CD4-positive, alpha-beta T cell treated with Interleukin-12 subunit alpha and Interleukin-12 subunit beta, for 1 hour (primary cell): ENCODE measurements at regions not wholly inside any gene's neighbourhood (a gene's known extent, or its start where the extent isn't known, plus 50 kb on each side); places are given as distances from the start of the nearest gene placed in this dataset.

Experiments used
- DNase-seq: peaks from one replicate; pipeline ENCODE4 v3.0.0-alpha.2; 2020

DNA sequence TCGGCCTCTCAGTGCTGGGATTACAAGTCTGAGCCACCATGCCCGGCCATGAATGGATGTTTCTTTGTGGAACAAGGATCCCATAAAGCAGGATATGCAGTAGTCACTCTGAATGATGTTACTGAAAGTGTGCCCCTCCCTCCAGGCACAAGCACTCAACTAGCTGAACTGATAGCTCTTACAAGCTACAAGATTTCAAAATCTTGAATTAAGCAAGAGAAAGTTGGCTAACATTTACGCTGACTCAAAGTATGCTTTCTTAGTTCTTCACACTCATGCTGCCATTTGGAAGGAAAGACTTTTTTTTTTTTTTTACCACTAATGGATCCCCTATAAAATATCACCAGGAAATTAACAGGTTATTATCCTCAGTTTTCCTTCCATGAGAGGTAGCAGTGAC is 549.0 kb upstream of the PKDCC start:
- DNase-seq = no peak

DNA sequence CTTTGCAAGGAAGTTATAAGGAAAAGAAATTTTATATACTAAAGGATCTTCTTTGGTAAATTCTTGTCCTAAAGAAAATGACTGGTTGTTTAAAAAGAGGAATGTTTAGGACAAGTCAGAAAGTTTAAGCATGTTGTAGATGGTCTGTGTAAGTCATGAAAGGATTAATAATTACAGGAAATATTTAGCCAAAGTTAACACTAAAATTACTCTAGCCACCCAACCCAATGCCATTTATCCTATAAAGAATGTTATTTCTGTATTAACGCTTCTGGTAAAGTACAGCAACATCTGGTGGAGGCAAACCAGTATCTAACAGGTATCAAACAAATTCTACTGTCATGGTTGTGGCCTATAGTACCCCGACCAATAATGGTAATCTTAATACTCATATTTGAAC is 546.9 kb upstream of the PKDCC start:
- DNase-seq = no peak

DNA sequence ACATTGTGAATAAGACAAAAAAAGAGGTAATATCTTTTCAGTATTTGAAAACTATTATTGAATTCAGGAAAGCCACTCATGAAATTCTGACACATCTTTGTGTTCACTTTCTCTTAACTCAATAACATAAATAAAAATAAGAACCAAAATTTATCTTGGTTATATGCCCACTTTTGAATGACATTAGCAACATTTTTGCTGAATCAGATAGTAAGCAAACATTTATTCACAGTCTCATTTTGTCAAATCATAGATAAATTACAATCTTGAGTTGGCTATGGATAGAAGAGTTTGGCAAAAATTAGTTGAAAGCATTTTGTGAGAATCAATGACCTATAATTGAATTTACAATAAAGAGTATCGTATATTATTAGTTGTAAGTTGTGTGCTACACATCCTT is 545.1 kb upstream of the PKDCC start:
- DNase-seq = no peak

DNA sequence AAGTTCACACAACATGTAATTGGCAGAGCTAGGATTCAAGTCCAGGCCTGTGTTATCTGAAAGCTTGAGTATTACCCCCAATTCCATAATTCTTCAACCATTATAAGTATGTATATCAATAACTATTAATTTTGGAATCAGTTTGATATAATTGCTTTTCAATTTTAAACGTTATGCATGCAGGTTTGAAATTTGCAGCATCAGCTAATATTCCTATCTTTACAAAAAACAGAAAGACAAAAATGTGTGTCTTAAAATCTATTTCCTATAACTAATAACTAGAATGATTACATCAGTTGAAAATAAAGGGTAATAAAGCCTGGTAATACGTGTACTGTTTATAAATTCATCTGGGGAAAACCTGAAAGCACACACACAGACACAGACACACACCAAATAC is 543.3 kb upstream of the PKDCC start:
- no peak for DNase-seq

DNA sequence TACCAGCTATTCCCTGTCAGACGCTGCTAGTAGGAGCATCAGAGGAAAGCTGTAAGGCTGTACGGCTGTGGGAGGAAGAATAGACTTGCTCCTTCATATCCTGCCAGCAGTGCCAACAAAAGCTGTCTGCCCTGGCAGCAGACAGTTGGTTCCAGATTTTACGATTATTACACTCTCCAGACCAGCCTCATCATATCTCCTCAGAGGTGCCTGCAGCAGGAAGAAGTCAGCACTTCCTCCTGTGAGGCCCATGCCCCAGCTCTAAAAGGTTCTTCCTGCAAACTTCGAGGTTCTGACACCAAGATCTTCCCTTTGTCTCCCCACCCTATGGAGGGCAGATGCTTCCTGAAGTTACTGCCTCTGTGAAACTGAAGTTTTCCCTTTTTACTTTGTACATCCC is 537.7 kb upstream of the PKDCC start:
- no peak for DNase-seq

DNA sequence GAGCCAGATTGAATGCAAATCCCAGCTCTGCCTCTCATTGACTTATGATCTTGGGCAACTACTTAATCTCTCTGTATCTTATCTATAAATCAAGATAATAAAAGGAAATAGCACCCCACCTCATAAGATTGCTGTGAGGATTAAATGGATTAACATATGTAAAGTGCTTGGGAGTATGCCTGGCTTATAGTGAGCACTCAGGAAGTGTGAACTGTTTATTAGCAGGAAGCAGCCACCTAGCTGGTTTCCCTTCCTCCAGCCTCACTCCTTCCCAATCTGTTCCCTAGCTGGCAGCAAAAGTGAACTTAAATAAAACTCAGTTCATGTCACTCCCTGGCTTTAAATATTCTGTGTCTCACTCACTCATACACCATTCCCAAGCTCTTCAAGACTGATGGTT is 526.6 kb upstream of the PKDCC start:
- DNase-seq = no peak

DNA sequence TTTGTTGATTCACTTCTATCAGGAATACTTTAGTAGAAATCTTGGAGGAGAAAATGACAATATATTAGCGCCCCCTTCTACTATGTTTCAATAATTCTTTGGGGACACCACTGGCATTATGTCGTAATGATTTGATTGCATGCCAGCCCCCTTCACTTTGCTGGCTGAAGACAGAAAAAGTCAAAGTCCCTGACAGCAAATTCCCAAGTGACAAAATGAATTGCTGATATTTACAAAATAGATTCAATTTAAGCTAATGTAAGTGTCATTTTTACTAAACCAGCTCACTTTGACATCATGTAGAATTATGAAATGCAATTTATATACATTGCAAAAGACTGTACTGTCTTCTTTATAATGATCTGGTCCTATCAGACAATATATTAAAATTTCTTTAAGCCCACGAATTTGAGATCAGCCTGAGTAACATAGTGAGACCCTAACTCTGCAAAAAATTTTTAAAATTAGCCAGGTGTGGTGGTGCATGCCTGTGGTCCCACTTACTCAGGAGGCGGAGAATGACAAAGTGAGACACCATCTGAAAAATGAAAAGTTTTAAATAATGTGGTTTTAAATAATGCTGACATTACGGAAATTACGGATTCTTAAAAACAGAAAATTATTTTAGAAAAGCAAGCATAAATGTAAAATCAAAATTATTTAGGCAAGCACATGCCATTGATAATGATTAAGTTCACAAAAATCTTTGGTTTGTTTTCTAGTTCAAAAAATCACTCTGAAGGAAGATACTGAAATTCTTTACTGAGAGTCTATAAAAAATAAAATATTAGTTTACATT is 520.1 kb upstream of the PKDCC start:
- no peak for DNase-seq

DNA sequence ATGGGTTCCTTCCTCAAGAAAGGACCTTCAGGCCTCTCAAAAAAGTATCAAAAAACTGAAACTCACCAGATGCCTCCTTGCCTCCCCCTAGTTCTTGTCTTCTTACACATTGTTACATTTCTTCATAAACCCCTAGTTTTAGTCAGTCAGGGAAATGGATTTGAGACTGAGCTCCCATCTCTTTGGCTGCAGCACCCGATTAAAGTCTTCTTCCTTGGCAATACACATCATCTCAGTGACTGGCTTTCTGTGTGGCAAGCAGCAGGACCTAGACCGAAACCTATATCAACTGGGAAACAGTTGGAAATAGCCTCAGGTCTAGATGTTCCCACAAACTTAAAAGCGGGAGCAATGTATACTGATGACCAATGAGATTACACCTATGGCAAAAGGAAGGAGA is 512.2 kb upstream of the PKDCC start:
- no peak for DNase-seq

DNA sequence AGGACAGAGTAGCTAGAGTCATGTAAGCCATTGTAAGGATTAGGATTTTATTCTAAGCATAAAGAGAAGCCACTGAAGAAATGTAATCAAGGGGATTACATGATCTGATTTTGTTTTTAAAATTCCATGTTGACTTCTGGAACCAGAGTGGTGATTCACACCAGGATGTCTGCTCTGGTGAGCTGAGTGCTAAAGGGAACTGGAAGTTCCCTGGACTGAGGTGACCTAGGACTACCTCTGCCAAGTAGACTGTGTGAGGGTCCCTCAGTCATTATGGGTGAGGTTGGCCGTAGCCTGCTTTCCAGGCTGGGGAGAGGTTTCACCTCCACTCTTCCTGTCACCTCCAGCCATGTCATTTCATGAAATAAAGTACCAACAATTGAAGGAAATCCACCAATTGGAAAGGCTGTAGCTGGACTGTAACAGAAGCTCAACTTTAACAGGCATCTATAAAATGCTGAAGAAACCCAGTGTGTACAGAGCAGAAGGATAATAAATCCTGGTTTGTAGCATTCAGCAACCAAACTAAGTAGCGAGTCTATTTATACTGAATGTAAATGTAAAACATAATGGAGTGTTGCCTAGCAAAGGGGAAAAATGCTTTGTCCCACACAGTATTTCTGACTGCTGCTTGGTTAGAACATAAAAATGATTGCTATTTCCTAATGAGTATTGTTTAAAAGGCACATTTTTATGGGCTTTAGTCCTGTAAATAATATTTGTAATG is 507.4 kb upstream of the PKDCC start:
- DNase-seq = no peak

DNA sequence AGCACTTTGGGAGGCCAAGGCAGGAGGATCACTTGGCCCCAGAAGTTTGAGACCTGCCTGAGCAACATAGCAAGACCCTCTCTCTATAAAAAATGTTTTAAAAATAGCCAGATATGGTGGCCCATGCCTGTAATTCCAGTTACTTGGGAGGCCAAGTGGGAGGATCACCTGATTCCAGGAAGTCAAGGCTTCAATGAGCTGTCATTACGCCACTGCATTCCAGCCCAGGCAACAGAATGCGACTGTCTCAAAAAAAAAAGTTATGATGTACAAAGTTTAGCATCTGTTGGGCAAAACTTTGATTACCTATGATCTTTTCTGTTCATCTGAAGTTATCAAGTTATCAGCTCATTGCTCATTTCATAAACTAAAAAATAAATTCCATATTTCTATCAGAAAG is 504.1 kb upstream of the PKDCC start:
- no peak for DNase-seq

DNA sequence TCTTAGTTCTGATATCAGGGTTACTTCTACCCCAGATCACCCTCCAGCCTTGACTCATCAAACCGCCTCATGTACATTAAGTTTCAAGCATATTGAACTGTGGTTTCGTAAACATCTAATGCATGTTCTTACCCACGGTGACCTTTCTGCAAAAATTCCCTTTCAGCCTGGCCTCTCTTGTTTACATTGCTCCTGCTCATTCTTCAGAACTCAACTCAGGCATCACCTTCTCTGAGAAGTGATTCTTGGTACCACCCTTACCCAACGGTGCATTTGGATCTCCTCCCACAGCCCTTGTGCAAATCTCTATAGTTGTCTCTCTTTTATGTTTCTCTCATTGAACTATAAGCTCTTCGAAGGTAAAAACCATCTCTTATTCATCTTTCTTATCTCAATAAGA is 503.1 kb upstream of the PKDCC start:
- no peak for DNase-seq

DNA sequence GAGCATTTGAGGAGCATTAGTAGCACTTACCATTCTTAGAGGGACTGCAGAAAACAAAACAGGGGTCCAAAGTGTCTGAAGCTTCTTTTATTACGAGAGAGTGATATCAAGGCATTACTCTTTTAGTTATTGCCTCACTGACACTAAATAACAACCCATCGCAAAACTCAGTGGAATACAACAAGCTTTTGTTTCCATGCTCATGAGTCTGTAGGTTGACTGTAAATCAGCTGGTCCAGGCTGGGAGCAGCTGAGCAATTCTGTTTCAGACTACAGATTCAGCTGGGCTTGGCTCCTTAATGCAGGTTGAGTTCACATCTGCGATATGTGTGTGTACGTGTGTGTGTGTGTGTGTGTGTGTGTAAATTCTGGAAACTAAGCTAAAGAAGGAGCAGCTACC is 501.8 kb upstream of the PKDCC start:
- DNase-seq = no peak

DNA sequence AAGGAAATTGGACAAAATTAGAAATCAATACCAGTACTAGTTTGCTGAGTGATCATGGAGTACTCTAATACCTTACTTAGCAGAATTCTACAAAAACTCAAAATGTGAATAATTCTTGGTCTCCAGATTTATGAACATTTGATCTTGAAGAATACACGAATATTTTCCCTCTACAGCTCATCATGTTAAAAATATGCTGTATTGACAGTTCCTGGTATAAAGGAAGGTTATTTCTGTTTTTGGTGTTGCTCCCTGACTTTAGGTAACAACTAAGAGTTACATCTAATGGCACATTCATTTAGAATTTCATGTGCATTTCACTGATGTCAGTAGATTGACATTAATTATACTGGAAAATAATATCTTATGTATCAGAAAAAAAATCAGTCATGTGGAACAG is 479.2 kb upstream of the PKDCC start:
- DNase-seq = no peak

DNA sequence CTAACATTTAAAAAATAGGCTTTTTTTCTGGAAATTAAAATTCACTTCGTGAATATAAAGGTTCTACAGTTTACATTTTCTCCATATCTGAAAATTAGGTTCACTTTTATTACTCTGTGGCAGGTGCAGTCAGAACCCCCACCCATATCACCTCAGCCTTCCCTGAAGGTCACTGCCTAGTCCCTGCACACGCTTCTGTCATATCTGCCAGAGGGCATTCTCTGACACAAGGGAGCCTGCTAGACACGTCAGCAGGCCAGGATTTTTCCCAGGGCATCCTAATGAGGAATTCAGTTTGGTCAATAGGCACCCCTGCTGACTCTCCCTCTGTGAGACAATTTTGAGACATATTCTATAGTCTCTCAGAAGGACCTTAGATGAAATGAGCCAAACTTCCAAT is 475.7 kb upstream of the PKDCC start:
- DNase-seq = no peak

DNA sequence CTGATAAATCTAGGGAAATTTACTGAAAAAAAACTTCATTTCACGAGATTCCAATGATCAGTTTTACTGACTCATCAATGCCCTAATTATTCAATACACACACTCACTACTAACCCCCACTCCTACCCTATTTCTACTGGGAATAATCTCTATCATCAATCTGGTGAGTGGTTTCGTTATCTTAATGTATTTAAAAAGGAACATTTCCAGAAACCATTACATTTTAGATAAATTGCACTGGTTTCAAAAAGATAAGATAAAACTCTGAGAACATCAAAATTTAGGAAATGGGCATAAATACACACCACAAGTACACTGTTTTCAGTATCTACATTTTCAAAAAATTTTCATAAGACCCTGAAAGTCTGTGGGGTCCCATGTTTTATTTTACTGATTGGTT is 471.4 kb upstream of the PKDCC start:
- DNase-seq = no peak

DNA sequence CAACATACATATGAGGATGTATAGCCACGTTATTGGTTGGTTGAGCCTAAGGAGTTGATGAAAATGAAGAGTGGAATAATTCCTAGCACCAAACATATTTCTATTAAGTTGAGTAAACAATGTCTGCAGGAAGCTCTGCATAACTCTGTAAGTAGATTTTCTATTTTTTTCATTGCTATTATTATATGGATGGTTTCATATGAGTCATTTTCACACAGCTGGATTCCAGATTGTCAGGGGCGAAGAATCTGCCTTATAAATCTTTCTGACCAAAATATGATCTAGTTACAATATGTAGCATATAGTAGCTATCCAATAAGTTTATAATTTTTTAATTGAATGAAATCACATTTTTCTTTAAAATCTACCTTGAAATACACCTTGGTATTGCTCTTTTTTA is 468.0 kb upstream of the PKDCC start:
- no peak for DNase-seq

DNA sequence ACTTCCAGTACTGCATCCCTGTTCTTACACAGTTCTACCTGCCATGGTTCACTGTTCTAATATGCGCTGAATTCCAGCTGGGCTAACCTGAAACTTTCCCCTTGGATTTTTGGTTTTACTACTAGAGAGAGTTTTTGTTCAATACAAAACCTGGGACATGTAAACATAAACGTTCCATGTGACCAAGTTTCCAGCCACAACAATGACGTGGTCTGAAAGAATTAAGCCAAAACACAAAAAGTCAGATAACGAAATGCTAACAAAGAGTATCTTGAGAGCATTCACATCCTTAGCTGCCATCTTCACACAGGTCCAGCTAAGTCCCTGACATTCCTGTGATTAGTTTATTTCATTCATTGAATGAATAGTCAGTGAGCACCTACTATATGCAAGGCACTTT is 467.0 kb upstream of the PKDCC start:
- DNase-seq = no peak

DNA sequence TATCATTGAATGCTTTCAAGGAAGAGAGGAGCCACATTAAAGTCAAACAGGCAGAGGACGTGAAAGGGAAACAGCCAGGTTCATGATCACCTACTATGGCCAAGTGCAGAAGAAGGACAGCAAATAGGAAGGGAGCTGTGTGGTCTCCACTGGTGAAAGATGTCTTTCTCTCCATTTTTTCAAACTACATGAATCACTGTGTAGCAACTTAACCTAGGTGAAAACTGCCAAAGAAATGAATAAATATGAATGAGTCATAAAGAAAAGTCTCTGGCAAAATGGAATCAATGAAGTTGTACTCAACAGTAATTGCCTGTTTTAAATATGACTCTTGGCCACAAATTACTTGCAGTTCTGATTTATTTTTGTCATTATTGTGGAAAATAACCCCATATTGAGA is 452.6 kb upstream of the PKDCC start:
- DNase-seq = no peak

DNA sequence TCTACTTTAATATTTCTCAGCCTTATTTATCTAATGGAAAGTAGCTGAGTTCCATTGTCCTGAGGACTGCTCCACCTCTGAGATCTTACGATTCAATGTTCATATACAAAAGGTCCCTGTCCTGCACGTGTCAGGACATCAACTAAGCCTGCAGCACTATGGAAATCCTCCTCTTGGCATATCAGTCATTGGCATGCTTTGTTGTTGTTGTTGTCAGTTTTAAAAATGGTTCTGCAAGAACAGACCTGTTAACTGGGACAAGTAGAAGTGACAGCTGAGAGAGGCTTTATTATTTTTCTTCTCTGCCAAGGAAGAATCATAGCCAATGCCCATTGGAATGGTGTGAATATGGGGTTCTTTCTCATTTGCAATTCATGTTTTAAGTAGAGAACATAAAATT is 450.1 kb upstream of the PKDCC start:
- no peak for DNase-seq

DNA sequence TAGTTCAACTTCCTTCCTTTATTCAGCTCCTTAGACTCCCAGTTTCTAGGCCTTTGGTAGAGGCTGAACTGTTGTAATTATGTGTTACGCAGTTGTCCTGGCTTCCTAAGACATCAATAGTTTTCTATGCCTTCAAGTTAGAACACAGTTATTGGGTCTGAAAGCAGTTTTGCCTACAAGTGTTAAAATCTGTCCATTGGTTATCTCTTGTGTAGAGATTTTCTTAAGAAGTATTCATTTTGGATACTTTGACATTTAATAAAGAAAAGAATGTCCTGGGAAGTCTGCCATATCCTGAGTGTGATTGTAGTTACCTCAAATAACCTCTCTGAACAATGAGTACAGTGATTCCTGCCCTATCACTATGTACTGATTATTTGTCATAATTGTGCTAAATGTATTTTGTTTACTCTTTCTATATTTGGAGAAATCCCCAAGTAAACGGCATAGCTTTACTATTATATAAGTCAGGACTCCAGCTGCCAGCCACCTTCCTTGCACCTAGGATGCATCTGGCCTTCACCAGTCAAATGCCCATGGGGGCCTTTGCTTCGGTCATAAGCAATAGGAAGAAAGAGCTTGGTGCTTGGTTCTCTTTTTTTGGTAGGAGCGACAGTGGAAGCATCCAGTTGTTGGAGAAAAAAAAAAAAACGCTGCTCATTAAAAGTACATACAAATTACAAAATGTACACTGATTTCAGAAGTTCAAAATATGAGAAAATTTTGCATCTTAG is 449.5 kb upstream of the PKDCC start:
- DNase-seq = no peak

DNA sequence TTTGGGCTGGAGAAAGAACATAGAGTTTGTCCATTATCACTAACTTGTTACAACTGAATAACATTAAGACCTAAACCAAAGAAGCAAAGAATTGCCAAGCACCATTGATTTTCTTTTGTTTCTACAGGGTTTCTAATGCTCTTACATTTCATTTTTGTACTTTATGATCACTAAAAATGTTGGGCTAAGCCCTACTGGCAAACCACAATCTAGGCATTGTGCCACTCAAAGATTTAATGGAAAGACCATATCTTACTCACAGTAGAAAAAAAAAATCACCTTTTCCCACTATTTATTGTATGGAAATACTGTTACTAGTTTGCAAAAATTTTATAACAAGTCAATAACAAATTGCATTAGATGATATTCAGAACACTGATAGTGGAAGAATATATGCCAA is 447.4 kb upstream of the PKDCC start:
- no peak for DNase-seq

DNA sequence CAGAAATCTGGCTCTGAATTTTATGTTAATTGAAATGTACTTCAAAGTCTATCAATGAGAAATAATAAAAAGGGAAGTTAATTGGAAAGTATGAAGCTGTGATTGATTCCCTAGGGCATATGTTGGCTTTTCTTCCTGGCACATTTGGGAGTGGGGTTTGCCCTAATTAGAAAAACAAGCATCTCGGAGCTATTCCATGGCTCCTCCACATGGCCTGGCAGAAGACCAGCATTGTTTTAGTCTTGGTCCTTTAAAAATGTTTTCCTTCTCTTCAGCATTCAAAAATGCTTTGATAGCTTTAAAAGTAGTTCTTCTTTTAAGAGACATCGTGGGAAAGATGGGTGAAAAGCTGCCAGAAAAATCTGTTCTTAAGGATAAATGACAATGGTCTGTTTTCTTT is 445.5 kb upstream of the PKDCC start:
- no peak for DNase-seq

DNA sequence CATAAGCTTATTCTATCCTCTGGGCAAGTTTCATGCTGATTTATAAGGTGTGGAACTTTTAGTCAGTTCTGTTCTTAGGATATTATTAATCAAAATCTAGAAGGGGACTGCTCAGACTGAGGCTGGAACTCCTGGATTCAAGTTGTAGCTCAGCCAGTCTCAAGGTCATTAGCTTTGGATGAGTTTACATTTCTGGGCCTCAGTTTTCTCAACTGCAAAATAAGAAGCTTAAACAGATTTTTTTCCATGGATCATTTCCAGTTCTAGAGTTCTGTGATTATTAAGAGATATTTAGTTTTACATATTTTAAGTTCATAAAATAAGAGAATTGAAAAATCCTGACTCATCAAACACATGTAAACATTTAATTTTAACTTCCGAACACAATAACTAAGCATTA is 442.5 kb upstream of the PKDCC start:
- no peak for DNase-seq

DNA sequence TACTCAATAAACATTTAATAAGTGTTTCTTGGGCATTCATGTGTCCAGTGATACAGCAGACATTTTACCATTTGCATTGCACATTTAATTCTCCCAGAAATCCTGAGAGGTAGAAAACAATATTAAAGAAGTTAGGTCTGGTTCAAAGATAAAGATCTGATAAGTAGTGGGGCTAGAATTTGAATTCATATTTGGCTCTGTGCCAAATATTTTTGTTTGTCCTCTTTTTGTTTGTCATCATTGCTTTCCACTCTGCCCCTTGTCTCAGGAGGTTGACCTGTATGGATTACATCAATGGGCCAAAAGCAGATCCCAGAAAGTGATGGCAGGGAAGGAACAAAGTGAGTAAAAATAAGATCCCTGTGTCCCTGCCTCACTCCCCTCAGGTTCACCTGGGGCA is 441.9 kb upstream of the PKDCC start:
- no peak for DNase-seq
